Lower lobe of right lung (tissue), 2 donors: ENCODE measurements at regions not wholly inside any gene's neighbourhood (a gene's known extent, or its start where the extent isn't known, plus 50 kb on each side); places are given as distances from the start of the nearest gene placed in this dataset.
"Not testable (repeated sequence)": the region's sequence is repeated elsewhere in the genome, so short reads cannot be mapped to it uniquely, and the experiment has no call there.

Source experiments
- ATAC-seq, 2 donors: fragments of 200-7000 bp; cut with Tn5 transposase; one replicate each; pipeline ENCODE4 v1.9.1; 2020 to 2022; ENCODE audit warnings: mild to moderate bottlenecking in 2 of 2, moderate library complexity in 2 of 2
- DNase-seq: peaks from one replicate; pipeline ENCODE4 v3.0.0-alpha.2; 2020
- H3K27ac ChIP-seq: fragments of 200-600 bp; one replicate; pipeline ENCODE4 v1.8.0; 2022
- H3K27me3 ChIP-seq: fragments of 200-600 bp; one replicate; pipeline ENCODE4 v1.8.0; 2022; ENCODE audit warnings: low read depth
- H3K36me3 ChIP-seq: fragments of 200-600 bp; one replicate; pipeline ENCODE4 v1.8.0; 2022; ENCODE audit warnings: mild to moderate bottlenecking
- H3K4me1 ChIP-seq: fragments of 200-600 bp; one replicate; pipeline ENCODE4 v1.8.0; 2022
- H3K4me3 ChIP-seq: fragments of 200-600 bp; one replicate; pipeline ENCODE4 v1.8.0; 2022; ENCODE audit warnings: mild to moderate bottlenecking
- H3K9me3 ChIP-seq: fragments of 200-600 bp; one replicate; pipeline ENCODE4 v1.8.0; 2022
- CTCF ChIP-seq: fragments of 200-600 bp; IDR thresholded peaks from one replicate; pipeline ENCODE4 v1.8.0; 2022; ENCODE audit warnings: antibody characterized with exemption, mild to moderate bottlenecking
- intact Hi-C: fragments of 100-400 bp; cut with DNase I; formaldehyde crosslinking; loops from one replicate; pipeline ENCODE4 v1.11.0; 2022
- donor health status: DM: no; HTN: yes; CAD: no; lungs with severe emphysema.

- intact Hi-C loops: no loop called here
These were observed 141.0 kb downstream of the LTN1 start for GRCh38 chr21:28851645-28852044.

GRCh38 chr21:28839237-28839636 lies 153.4 kb downstream of the LTN1 start:
- intact Hi-C loops, H3K4me3 ChIP-seq, H3K4me1 ChIP-seq, H3K36me3 ChIP-seq, H3K27me3 ChIP-seq, H3K9me3 ChIP-seq, H3K27ac ChIP-seq, DNase-seq, ATAC-seq: not testable (repeated sequence)

More at GRCh38 chr21:28851645-28852044, 141.0 kb downstream of the LTN1 start:
- DNase-seq: no peak
- no peak for ATAC-seq
- no peaks in the 10 kb centered on the region for H3K36me3 ChIP-seq
- H3K4me1 ChIP-seq: no peaks in the 10 kb centered on the region
- no peak overlapping the region for H3K4me3 ChIP-seq
- TF ChIP-seq CTCF: no peak
- H3K27ac ChIP-seq: no peak overlapping the region
- no peaks in the 10 kb centered on the region for H3K9me3 ChIP-seq
- H3K27me3 ChIP-seq: no peaks in the 10 kb centered on the region

GRCh38 chr21:28837426-28837825 lies 155.3 kb downstream of the LTN1 start:
- intact Hi-C loops, H3K27ac ChIP-seq, H3K4me1 ChIP-seq, H3K27me3 ChIP-seq, ATAC-seq, DNase-seq, H3K36me3 ChIP-seq, H3K9me3 ChIP-seq, H3K4me3 ChIP-seq: not testable (repeated sequence)

GRCh38 chr21:28836588-28836987 lies 156.1 kb downstream of the LTN1 start:
- ATAC-seq, H3K9me3 ChIP-seq, H3K4me3 ChIP-seq, H3K4me1 ChIP-seq, intact Hi-C loops, H3K27ac ChIP-seq, H3K36me3 ChIP-seq, DNase-seq, H3K27me3 ChIP-seq: not testable (repeated sequence)

- Histone ChIP-seq H3K4me1 (no peaks in the 10 kb centered on the region), H3K4me3 (no peak overlapping the region), H3K27ac (no peak overlapping the region), H3K27me3 (no peaks in the 10 kb centered on the region), H3K9me3 (no peaks in the 10 kb centered on the region), H3K36me3 (no peaks in the 10 kb centered on the region)
- intact Hi-C loops: no loop called here
- DNase-seq (no peak), ATAC-seq (no peak)
- no peak for TF ChIP-seq CTCF
These were observed 158.1 kb downstream of the LTN1 start for GRCh38 chr21:28834335-28835238.

- Histone ChIP-seq H3K4me3 (no peak overlapping the region), H3K9me3 (no peaks in the 10 kb centered on the region), H3K27ac (no peak overlapping the region), H3K36me3 (no peaks in the 10 kb centered on the region), H3K4me1 (no peaks in the 10 kb centered on the region), H3K27me3 (no peaks in the 10 kb centered on the region)
- intact Hi-C loops: no loop called here
- no peak for TF ChIP-seq CTCF
- DNase-seq: no peak
- no peak for ATAC-seq
These were observed 159.1 kb downstream of the LTN1 start for GRCh38 chr21:28833609-28834008.

GRCh38 chr21:28833182-28833581 lies 159.5 kb downstream of the LTN1 start:
- Histone ChIP-seq H3K9me3 (no peaks in the 10 kb centered on the region), H3K36me3 (no peaks in the 10 kb centered on the region), H3K4me3 (no peak overlapping the region), H3K4me1 (no peaks in the 10 kb centered on the region), H3K27ac (no peak overlapping the region), H3K27me3 (no peaks in the 10 kb centered on the region)
- ATAC-seq (no peak), DNase-seq (no peak)
- no peak for TF ChIP-seq CTCF
- intact Hi-C loops: no loop called here
